ENCODE measurements at regions not wholly inside any gene's neighbourhood (a gene's known extent, or its start where the extent isn't known, plus 50 kb on each side); places are given as distances from the start of the nearest gene placed in this dataset.

DNA sequence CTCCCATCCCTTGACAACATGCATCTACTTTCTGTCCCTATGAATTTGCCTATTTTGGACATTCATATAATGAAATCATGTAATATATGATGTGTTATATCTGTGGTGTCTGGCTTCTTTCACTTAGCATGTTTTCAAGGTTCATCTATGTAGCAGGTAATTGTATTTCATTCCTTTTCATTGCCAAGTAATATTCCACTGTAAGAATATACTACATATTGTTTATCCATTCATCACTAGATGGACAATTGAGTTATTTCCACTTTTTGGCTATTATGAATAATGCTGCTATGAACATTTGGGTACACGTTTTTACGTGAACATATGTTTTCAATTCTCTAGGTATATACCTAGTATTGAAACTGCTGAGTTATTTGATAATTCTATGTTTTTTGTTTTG, 238.2 kb downstream of the PTEN start:
- no peaks in the 10 kb centered on the region for H3K4me1 Mint-ChIP-seq
- H3K4me3 Mint-ChIP-seq: no peak overlapping the region
- H3K27me3 Mint-ChIP-seq: no peaks in the 10 kb centered on the region
- no peak overlapping the region for H3K27ac Mint-ChIP-seq
- no peaks in the 10 kb centered on the region for H3K36me3 Mint-ChIP-seq (ENCODE audit: low read depth)
- ATAC-seq (replicated peaks): no peak
- H3K9me3 Mint-ChIP-seq: no peaks in the 10 kb centered on the region

DNA sequence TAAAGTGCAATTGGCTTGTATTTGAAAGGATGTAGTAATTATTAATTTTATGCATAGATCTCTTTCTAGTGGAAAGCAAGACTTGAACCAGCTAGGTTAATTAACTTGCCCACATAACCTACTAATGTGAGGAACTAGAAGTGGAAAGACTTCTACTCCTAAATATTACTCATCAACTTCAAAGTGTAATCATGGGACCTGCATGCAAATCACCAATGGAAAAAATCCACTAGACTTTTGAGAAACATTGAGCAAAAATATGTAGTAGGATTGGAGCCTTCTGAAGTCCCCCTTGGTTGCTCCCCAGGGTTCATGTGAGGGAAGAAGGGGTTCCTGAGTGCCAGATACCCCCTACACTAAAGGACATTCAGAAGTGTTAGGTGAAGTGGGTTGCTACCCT, 240.2 kb downstream of the PTEN start:
- Mint-ChIP-seq H3K27ac (no peak overlapping the region), H3K4me1 (peaks cover 10% of the 10 kb centered on the region), H3K9me3 (no peaks in the 10 kb centered on the region), H3K27me3 (no peaks in the 10 kb centered on the region), H3K4me3 (no peak overlapping the region), H3K36me3 (ENCODE audit: low read depth) (no peaks in the 10 kb centered on the region)
- ATAC-seq (replicated peaks): no peak

DNA sequence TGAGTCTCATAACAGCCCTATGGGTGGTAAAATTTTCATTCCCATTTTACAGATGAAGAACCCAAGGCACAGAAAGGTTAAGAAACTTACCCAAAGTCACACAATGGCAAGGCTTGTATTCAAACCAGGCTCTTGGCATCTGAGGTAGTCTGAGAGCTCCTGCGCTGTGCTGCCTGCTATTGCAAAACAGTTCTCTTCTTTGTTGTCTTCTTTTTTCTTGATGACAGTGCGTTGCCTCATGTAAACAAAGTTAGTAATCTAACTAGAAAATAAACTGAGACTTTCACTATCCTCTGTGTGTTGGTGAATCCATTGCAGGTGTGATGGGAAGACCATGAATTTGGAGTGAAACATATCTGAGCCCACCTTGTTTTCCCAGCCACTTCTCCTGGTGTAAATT, 240.8 kb downstream of the PTEN start:
- H3K36me3 Mint-ChIP-seq (ENCODE audit: low read depth): no peaks in the 10 kb centered on the region
- H3K27me3 Mint-ChIP-seq: no peaks in the 10 kb centered on the region
- peaks cover 10% of the 10 kb centered on the region for H3K4me1 Mint-ChIP-seq
- H3K27ac Mint-ChIP-seq: no peak overlapping the region
- no peaks in the 10 kb centered on the region for H3K9me3 Mint-ChIP-seq
- ATAC-seq (replicated peaks): no peak
- no peak overlapping the region for H3K4me3 Mint-ChIP-seq

DNA sequence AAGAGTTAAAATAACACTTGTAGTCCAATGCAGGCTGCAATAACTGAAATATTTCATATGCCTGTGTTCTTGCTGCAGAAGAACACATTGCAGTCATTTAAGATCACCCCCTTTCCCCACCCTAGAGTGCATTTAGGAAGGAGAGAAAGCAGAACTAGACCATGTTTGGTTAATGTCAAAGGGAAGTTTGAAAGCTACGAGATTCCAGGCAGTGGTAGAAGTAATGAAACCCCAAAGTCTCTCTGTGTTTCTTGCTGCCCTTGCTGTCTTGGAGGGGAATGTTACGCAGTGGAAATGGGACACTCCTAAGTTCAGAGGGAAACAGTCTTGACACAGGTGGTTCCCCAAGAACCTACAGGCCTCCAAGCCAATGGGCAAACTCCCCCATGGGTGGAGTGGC, 242.9 kb downstream of the PTEN start:
- Mint-ChIP-seq H3K4me3 (no peak overlapping the region), H3K36me3 (ENCODE audit: low read depth) (no peaks in the 10 kb centered on the region), H3K4me1 (peaks cover 18% of the 10 kb centered on the region)

DNA sequence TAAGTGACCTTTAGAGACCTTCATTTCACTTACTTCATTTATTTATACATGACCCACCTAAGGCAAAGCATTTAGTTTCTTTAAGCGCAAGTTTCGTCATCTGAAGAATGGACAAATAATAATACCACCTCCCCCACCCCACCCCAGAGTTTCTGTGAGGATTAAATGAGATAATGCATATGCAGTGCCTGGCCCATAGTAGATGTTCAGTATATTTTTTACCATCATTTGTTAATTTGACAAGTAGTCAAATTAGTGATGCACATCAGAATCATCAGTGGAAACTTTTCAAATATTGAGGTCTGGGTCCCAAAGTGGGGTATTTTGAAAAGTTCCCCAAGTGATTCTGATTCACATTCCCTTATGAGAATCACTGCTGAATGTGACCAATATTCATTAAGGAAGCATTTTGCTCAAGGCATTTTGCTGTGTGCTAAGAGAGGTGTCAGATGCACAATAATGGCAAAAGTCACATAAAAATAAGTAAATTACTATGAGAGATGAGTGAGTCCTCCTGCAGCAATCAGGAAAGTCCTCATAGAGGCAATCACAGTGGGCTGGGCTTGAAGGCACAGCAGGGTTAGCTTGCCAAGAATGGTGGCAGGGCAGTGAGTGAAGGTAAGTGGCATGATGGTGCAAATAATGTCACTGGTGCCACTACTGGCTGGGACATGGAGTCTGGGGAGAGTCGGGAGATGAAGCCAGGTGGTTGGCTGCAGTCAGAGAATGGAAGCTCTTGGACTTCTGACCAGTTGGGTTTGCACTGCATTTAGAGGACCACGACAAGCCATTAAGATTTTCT, 244.1 kb downstream of the PTEN start:
- H3K4me1 Mint-ChIP-seq: peaks cover 18% of the 10 kb centered on the region
- no peak overlapping the region for H3K27ac Mint-ChIP-seq
- H3K4me3 Mint-ChIP-seq: no peak overlapping the region

More for the DNA sequence above, 242.9 kb downstream of the PTEN start:
- Mint-ChIP-seq H3K9me3 (no peaks in the 10 kb centered on the region), H3K27ac (no peak overlapping the region), H3K27me3 (no peaks in the 10 kb centered on the region)
- ATAC-seq (replicated peaks): no peak

DNA sequence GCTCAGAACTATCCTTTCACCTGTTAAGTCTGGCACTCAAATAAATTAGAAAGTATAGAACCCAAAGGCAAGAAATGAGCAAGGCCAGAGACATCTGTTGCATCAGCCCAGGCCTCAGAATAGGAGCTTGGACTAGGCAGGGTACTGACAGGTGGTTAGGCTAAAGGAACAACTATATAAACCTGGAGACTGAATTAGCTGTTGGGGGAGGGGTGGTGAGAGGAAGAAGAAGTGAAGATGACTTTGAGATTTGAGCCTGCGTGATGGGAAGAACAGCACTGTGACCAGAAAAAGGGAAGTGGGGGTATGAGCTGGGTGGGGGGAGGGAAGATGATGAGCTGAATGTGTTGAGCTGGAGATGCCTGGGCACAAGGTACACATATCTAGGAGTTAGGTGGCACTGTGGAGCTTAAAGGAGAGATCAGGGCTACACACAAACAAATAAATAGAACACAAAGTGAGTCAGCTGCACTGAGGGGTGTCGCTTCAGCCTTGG, 244.7 kb downstream of the PTEN start:
- Mint-ChIP-seq H3K4me1 (peaks cover 18% of the 10 kb centered on the region), H3K27me3 (no peaks in the 10 kb centered on the region), H3K9me3 (no peaks in the 10 kb centered on the region), H3K4me3 (no peak overlapping the region), H3K36me3 (ENCODE audit: low read depth) (no peaks in the 10 kb centered on the region), H3K27ac (no peak overlapping the region)
- ATAC-seq (replicated peaks): no peak

More for the DNA sequence above, 244.1 kb downstream of the PTEN start:
- Mint-ChIP-seq H3K27me3 (no peaks in the 10 kb centered on the region), H3K9me3 (no peaks in the 10 kb centered on the region), H3K36me3 (ENCODE audit: low read depth) (no peaks in the 10 kb centered on the region)
- ATAC-seq (replicated peaks): no peak

DNA sequence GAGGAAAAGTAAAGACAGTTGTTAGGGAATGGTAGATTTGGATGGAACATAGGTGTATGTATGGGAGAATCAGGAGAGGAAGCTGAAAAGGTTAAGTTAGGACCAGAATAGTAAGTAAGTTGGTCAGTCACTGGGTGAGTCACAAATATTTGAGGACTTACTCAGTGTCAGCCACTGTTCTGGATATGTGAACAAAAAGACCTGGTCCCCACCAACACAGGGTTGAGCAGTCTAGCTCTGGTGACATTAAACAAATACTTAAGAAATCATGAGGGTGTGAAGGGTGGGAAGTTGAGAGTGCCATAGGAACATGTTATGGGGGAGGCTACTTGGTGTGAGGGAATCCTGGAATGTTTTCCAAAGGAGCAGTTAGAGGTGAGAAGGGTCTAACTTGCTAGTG, 246.9 kb downstream of the PTEN start:
- Mint-ChIP-seq H3K4me1 (peaks cover 22% of the 10 kb centered on the region), H3K4me3 (no peak overlapping the region), H3K9me3 (no peaks in the 10 kb centered on the region), H3K36me3 (ENCODE audit: low read depth) (no peaks in the 10 kb centered on the region), H3K27me3 (no peaks in the 10 kb centered on the region), H3K27ac (no peak overlapping the region)
- ATAC-seq (replicated peaks): peak; percentile 78

DNA sequence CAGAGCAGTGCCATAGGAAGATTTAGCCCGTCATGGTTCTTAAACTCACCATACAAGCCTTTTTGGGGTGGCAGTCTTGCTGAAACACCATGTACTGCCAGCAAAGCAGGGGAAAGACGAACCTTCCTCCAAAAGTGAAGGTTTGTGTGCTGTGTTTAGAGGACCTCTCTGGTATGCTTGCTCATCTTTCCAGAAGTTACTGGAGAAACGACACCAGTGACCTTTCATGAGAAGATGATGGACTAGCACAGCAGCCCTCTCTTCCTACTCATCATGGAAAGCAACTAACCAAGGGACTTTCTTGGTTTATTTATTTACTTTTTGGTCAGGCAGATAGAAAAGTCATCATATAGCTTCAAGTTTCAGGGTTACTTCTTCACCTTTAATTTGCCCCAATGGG, 247.4 kb downstream of the PTEN start:
- Mint-ChIP-seq H3K4me1 (peaks cover 22% of the 10 kb centered on the region), H3K4me3 (no peak overlapping the region), H3K36me3 (ENCODE audit: low read depth) (no peaks in the 10 kb centered on the region), H3K27ac (no peak overlapping the region), H3K9me3 (no peaks in the 10 kb centered on the region), H3K27me3 (no peaks in the 10 kb centered on the region)
- ATAC-seq (replicated peaks): peak; percentile 83

DNA sequence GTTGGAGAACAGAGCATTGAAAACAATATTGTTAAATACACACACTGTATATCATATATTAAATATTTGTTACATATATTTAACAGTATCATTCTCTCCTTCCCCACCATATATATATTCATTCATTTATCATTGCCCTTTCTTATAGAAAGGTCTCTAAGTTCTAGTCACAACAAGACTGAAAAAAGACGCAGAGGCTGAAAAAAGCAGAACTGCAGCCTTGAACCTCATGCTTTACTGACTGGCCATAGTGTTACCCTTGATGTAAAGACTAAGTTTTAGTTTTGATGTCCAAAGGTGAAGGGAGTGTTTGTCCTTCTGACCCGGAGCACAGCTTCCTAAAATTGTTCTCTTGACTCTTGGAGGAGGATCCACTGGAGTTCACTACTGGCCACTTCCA, 247.9 kb downstream of the PTEN start:
- Mint-ChIP-seq H3K27ac (no peak overlapping the region), H3K4me1 (peaks cover 22% of the 10 kb centered on the region), H3K4me3 (no peak overlapping the region), H3K9me3 (no peaks in the 10 kb centered on the region), H3K27me3 (no peaks in the 10 kb centered on the region), H3K36me3 (ENCODE audit: low read depth) (no peaks in the 10 kb centered on the region)
- no peak for ATAC-seq (replicated peaks)

DNA sequence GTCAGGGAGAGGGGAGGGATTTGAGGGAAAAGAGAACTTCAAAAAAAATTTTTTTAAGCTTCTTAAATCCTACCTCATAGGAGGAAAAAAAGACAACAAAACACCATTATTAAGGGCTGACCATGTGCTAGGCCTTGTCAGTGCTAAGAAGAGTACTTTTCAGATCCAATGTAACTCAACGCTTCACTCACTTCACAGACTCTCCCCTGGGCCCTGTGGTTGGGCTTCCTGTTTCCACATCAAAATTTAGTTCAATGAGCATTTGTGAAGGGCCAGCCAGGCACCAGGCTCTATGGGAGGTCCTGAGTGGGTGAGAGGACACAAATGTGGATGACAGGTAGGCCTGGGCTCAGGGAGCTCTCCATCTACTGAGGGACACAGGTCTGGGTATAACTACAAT, 249.8 kb downstream of the PTEN start:
- peaks cover 15% of the 10 kb centered on the region for H3K4me1 Mint-ChIP-seq
- no peak overlapping the region for H3K27ac Mint-ChIP-seq
- no peak overlapping the region for H3K4me3 Mint-ChIP-seq
- H3K36me3 Mint-ChIP-seq (ENCODE audit: low read depth): no peaks in the 10 kb centered on the region
- no peaks in the 10 kb centered on the region for H3K9me3 Mint-ChIP-seq
- H3K27me3 Mint-ChIP-seq: no peaks in the 10 kb centered on the region
- no peak for ATAC-seq (replicated peaks)

DNA sequence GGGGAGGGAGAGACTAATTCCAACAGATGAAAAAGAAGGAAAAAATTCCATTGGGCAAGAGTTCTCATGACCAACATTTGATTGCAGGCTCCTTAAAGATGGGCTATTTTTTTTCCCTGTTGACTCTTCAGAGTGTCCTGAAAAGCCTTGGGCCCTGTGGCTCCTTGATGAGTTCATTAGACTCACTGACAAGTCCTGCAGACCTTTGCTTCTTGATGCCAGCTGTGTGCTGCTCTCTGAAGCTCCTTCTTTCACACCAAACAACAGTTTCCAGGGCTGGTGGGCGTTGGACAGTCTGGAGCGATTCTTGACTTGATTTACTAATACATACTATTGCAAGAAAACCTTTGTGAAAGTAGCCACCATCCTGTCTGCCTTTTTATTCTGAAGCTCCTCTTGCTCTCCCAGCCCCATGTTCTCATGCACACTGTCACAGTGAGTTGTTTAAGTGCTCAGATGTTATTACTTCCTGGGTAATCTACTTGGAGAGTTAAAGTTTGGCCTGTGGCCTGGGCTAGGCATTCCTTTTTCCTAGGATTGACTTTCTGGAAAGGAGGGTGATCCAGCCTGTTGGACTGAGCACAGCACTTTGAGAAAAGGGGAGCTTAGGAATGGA, 250.3 kb downstream of the PTEN start:
- ATAC-seq (replicated peaks): no peak
- Mint-ChIP-seq H3K4me1 (peaks cover 12% of the 10 kb centered on the region), H3K9me3 (no peaks in the 10 kb centered on the region), H3K27me3 (no peaks in the 10 kb centered on the region), H3K36me3 (ENCODE audit: low read depth) (no peaks in the 10 kb centered on the region), H3K4me3 (no peak overlapping the region), H3K27ac (no peak overlapping the region)

DNA sequence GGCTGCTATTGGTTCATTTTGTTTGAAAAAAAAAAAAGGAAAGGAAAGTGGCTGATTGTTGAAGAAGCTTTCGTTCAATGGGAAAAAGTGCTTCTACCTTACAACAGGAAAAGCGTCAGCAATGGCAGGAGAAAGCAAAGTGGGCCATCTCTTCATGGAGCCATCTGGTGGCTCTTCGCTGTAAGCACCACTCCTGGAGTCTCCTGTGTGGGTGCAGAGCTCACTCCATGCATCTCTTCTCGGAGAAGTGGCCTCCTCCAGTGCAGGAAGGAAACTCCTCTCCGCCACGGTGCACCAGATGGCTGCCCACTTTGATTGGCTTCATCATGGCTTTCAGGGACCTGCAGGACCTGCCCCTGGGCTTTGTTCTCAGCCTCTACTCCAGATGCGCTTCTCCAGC, 250.9 kb downstream of the PTEN start:
- Mint-ChIP-seq H3K4me1 (peaks cover 12% of the 10 kb centered on the region), H3K36me3 (ENCODE audit: low read depth) (no peaks in the 10 kb centered on the region), H3K4me3 (no peak overlapping the region), H3K9me3 (no peaks in the 10 kb centered on the region), H3K27me3 (no peaks in the 10 kb centered on the region), H3K27ac (no peak overlapping the region)
- ATAC-seq (replicated peaks): no peak

DNA sequence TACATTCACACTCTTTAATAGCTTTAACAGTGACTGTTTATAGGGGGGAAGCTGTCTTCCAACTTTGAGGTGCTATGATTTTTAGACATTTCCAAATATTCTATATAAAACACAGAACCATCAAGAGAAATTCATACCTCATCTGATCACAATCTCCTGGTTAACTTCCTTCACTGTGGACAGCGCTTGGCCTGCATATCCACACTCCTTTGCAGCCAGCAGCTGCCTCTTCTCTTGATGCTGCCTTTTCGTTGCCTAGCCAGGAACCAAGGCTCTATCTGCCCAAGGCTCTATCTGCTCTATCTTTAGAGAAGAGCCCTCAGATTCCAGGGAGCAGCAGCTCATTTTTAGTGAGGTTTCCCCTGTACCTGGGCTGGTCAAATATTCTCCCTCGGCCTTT, 252.0 kb downstream of the PTEN start:
- Mint-ChIP-seq H3K9me3 (no peaks in the 10 kb centered on the region), H3K4me1 (peaks cover 12% of the 10 kb centered on the region), H3K27ac (no peak overlapping the region), H3K4me3 (no peak overlapping the region), H3K27me3 (no peaks in the 10 kb centered on the region), H3K36me3 (ENCODE audit: low read depth) (no peaks in the 10 kb centered on the region)
- no peak for ATAC-seq (replicated peaks)

DNA sequence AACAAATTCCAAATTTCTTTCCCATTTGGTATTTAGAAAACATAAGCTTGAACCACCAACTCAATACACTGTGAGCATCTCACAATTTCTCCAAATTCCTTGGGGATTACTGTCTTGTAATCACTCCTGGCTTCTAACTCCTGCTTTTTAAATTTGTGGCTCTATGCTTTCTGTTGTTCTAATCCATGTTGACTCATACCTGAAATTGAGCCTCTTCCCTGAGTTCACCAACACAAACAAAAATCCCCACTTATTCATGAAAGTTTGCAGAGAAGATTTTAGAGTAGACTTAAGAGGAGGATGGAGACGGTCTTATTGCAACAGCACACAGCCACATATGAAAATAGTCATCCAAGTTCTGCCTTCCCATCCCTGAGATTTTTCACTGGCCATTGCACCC, 252.5 kb downstream of the PTEN start:
- H3K9me3 Mint-ChIP-seq: no peaks in the 10 kb centered on the region
- no peaks in the 10 kb centered on the region for H3K27me3 Mint-ChIP-seq
- H3K4me1 Mint-ChIP-seq: peaks cover 14% of the 10 kb centered on the region
- no peaks in the 10 kb centered on the region for H3K36me3 Mint-ChIP-seq (ENCODE audit: low read depth)
- ATAC-seq (replicated peaks): no peak
- H3K27ac Mint-ChIP-seq: no peak overlapping the region
- no peak overlapping the region for H3K4me3 Mint-ChIP-seq

DNA sequence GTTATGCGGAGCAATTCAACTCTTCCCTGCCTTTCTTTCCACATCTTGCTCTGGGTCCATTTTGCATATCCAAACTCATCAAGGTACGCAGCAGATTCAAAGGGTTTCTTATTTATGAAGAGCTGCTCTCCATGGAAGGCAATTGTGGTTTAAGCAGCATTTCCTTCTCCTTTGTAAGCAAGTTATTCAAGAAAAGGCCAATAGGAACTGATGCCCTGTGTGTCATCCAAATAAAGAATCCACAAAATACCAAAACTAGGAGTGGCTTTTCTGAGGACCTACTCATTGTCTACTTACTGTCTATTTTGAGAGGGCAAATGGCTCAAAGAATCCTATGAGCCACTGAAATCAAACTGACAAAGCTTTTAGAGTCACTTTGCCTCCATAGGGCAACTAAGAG, 253.1 kb downstream of the PTEN start:
- Mint-ChIP-seq H3K27me3 (no peaks in the 10 kb centered on the region), H3K4me1 (peaks cover 14% of the 10 kb centered on the region), H3K4me3 (no peak overlapping the region), H3K36me3 (ENCODE audit: low read depth) (no peaks in the 10 kb centered on the region), H3K9me3 (no peaks in the 10 kb centered on the region), H3K27ac (no peak overlapping the region)
- peak; percentile 27 for ATAC-seq (replicated peaks)
